H9 (cell line): ENCODE measurements at regions not wholly inside any gene's neighbourhood (a gene's known extent, or its start where the extent isn't known, plus 50 kb on each side); places are given as distances from the start of the nearest gene placed in this dataset.

Experiments used
- DNase-seq: peaks from one replicate; pipeline ENCODE4 v3.0.0-alpha.2; 2017
- H2AFZ ChIP-seq: one replicate; pipeline ENCODE4 v1.6.1; 2013; ENCODE audit warnings: mild to moderate bottlenecking, low read length, control low read depth, moderate library complexity
- H2AK5ac ChIP-seq: 2 replicates; pipeline ENCODE4 v1.6.1; 2013; ENCODE audit warnings: low read length, control low read depth, mixed read lengths; ENCODE audit not compliant: insufficient read length
- H2BK120ac ChIP-seq: one replicate; pipeline ENCODE4 v1.6.1; 2013; ENCODE audit warnings: low read depth, mild to moderate bottlenecking, low read length, control low read depth, inconsistent platforms; ENCODE audit not compliant: poor library complexity, severe bottlenecking
- H2BK12ac ChIP-seq: 2 replicates; pipeline ENCODE4 v1.6.1; 2013; ENCODE audit warnings: low read length, control low read depth, mixed read lengths, low read depth; ENCODE audit not compliant: insufficient read length
- H2BK15ac ChIP-seq: 2 replicates; pipeline ENCODE4 v1.6.1; 2013; ENCODE audit warnings: low read depth, low read length, control low read depth
- H2BK20ac ChIP-seq: one replicate; pipeline ENCODE4 v1.6.1; 2013; ENCODE audit warnings: low read depth, mild to moderate bottlenecking, low read length, control low read depth, inconsistent platforms; ENCODE audit not compliant: poor library complexity, severe bottlenecking
- H2BK5ac ChIP-seq: 2 replicates; pipeline ENCODE4 v1.6.1; 2013; ENCODE audit warnings: low read length, control low read depth, mixed read lengths; ENCODE audit not compliant: insufficient read length
- H3K14ac ChIP-seq: 2 replicates; pipeline ENCODE4 v1.6.1; 2013; ENCODE audit warnings: low read length, control low read depth; ENCODE audit not compliant: insufficient read depth
- H3K18ac ChIP-seq: 2 replicates; pipeline ENCODE4 v1.6.1; 2013; ENCODE audit warnings: low read depth, mild to moderate bottlenecking, mixed read lengths, low read length, control low read depth; ENCODE audit not compliant: insufficient read length
- H3K23ac ChIP-seq: 2 replicates; pipeline ENCODE4 v1.6.1; 2013; ENCODE audit warnings: low read length, control low read depth, mixed read lengths, low read depth; ENCODE audit not compliant: insufficient read length
- H3K23me2 ChIP-seq: 2 replicates; pipeline ENCODE4 v1.6.1; 2013; ENCODE audit warnings: low read depth, mild to moderate bottlenecking, mixed read lengths, low read length, control low read depth; ENCODE audit not compliant: insufficient read length, poor library complexity, severe bottlenecking
- H3K27ac ChIP-seq: 2 replicates; pipeline ENCODE4 v1.5.1; 2013; ENCODE audit warnings: low read length, control low read depth, mixed read lengths, low read depth; ENCODE audit not compliant: insufficient read length
- H3K27me3 ChIP-seq: 2 replicates; pipeline ENCODE4 v1.6.1; 2013; ENCODE audit warnings: low read length, control low read depth, inconsistent platforms; ENCODE audit not compliant: insufficient read depth
- H3K4ac ChIP-seq: 2 replicates; pipeline ENCODE4 v1.6.1; 2013; ENCODE audit warnings: low read depth, mild to moderate bottlenecking, control low read depth, inconsistent platforms, low read length, moderate library complexity
- H3K4me1 ChIP-seq: 2 replicates; pipeline ENCODE4 v1.6.1; 2013; ENCODE audit warnings: low read length, control low read depth, inconsistent platforms; ENCODE audit not compliant: insufficient read depth
- H3K4me2 ChIP-seq: 2 replicates; pipeline ENCODE4 v1.6.1; 2013; ENCODE audit warnings: low read length, control low read depth, mixed read lengths; ENCODE audit not compliant: insufficient read length, insufficient read depth
- H3K56ac ChIP-seq: 2 replicates; pipeline ENCODE4 v1.6.1; 2013; ENCODE audit warnings: low read depth, mild to moderate bottlenecking, mixed read lengths, low read length, control low read depth; ENCODE audit not compliant: insufficient read length
- H3K79me1 ChIP-seq: 2 replicates; pipeline ENCODE4 v1.6.1; 2013; ENCODE audit warnings: low read depth, mild to moderate bottlenecking, moderate library complexity, low read length, control low read depth, inconsistent platforms; ENCODE audit not compliant: insufficient read depth, poor library complexity, severe bottlenecking
- H3K79me2 ChIP-seq: 2 replicates; pipeline ENCODE4 v1.6.1; 2013; ENCODE audit warnings: low read length, control low read depth, inconsistent platforms; ENCODE audit not compliant: insufficient read depth
- H3K9ac ChIP-seq: 2 replicates; pipeline ENCODE4 v1.6.1; 2013; ENCODE audit warnings: low read length, control low read depth, mixed read lengths; ENCODE audit not compliant: insufficient read length; ENCODE audit errors: extremely low read depth
- H3K9me3 ChIP-seq: one replicate; pipeline ENCODE4 v1.6.1; 2013; ENCODE audit warnings: low read depth, low read length, inconsistent platforms; ENCODE audit not compliant: control insufficient read depth
- H3T11ph ChIP-seq: one replicate; pipeline ENCODE4 v1.6.1; 2013; ENCODE audit warnings: mild to moderate bottlenecking, low read length, control low read depth, inconsistent platforms
- H4K20me1 ChIP-seq: one replicate; pipeline ENCODE4 v1.6.1; 2013; ENCODE audit not compliant: control insufficient read depth, insufficient read length, insufficient read depth
- H4K5ac ChIP-seq: 2 replicates; pipeline ENCODE4 v1.6.1; 2013; ENCODE audit warnings: low read depth, mild to moderate bottlenecking, mixed read lengths, low read length, control low read depth; ENCODE audit not compliant: insufficient read length
- H4K8ac ChIP-seq: replicated peaks from 2 replicates; pipeline ENCODE4 v1.6.1; 2013; ENCODE audit warnings: low read length, control low read depth, mixed read lengths, low read depth; ENCODE audit not compliant: insufficient read length
- H4K91ac ChIP-seq: 2 replicates; pipeline ENCODE4 v1.6.1; 2013; ENCODE audit warnings: low read depth, mild to moderate bottlenecking, moderate library complexity, mixed read lengths, low read length, control low read depth; ENCODE audit not compliant: insufficient read length
- H3K27ac Mint-ChIP-seq, 3 experiments: 2 replicates in 2 of 3; 3 replicates in 1 of 3; pipeline ENCODE4 v1.8.0; 2020 to 2021; ENCODE audit warnings: mixed read lengths in 3 of 3, mild to moderate bottlenecking in 1 of 3, moderate library complexity in 1 of 3
- H3K27me3 Mint-ChIP-seq: 2 replicates; pipeline ENCODE4 v1.8.0; 2021; ENCODE audit warnings: low read depth, mild to moderate bottlenecking, moderate library complexity, mixed read lengths
- H3K36me3 Mint-ChIP-seq, 3 experiments: 2 replicates in 2 of 3; 3 replicates in 1 of 3; pipeline ENCODE4 v1.8.0; 2020 to 2021; ENCODE audit warnings: low read depth in 3 of 3, mixed read lengths in 3 of 3; ENCODE audit not compliant: insufficient read depth in 1 of 3
- H3K4me1 Mint-ChIP-seq, 2 experiments: 2 replicates each; pipeline ENCODE4 v1.8.0; 2020; ENCODE audit warnings: mixed read lengths in 2 of 2
- H3K4me3 Mint-ChIP-seq, 2 experiments: 2 replicates in 1 of 2; 3 replicates in 1 of 2; pipeline ENCODE4 v1.8.0; 2020 to 2021; ENCODE audit warnings: mild to moderate bottlenecking in 2 of 2, mixed read lengths in 2 of 2, moderate library complexity in 1 of 2
- H3K9me3 Mint-ChIP-seq, 2 experiments: 2 replicates in 1 of 2; 3 replicates in 1 of 2; pipeline ENCODE4 v1.8.0; 2020; ENCODE audit warnings: mild to moderate bottlenecking in 2 of 2, mixed read lengths in 2 of 2, moderate library complexity in 1 of 2
- CTCF ChIP-seq: fragments of 200-600 bp; sonication (generic); conservative IDR thresholded peaks from 3 replicates; pipeline ENCODE4 v1.8.0; 2021; ENCODE audit warnings: antibody characterized with exemption, mild to moderate bottlenecking
- WGBS: extraction: QIAGEN DNeasy Blood & Tissue Kit; methylation state at CpG from one replicate; pipeline ENCODE4 v1.1.7; 2013; ENCODE audit warnings: missing lambda C conversion rate, low lambda C conversion rate, mixed read lengths; ENCODE audit not compliant: insufficient read length; ENCODE audit errors: extremely low coverage; 5-methylcytosine and 5-hydroxymethylcytosine counted together

- H4K8ac ChIP-seq: no peak overlapping the region
- H3K9ac ChIP-seq: no peak overlapping the region
- TF ChIP-seq CTCF: no peak
- no peak overlapping the region for H3K14ac ChIP-seq
- H3K27me3 ChIP-seq: no peaks in the 10 kb centered on the region
- H3K23me2 ChIP-seq: peaks cover 2% of the 10 kb centered on the region
- H2BK5ac ChIP-seq: no peak overlapping the region
- H2BK15ac ChIP-seq: no peak overlapping the region
- Mint-ChIP-seq H3K27me3 (no peaks in the 10 kb centered on the region; the same call in 1 of the 2 replicates), H3K9me3 (no peaks in the 10 kb centered on the region), H3K4me3 (no peak overlapping the region), H3K36me3 (no peaks in the 10 kb centered on the region), H3K4me1 (peaks cover 14 to 19% of the 10 kb centered on the region in 2 experiments), H3K27ac (no peak overlapping the region; a peak in 1 of 7 replicates)
- H3K79me2 ChIP-seq: no peaks in the 10 kb centered on the region
- H3K18ac ChIP-seq: no peak overlapping the region
- no peak overlapping the region for H3K56ac ChIP-seq
- H3K4me2 ChIP-seq: no peak overlapping the region
- no peak overlapping the region for H4K5ac ChIP-seq
- no peak overlapping the region for H3T11ph ChIP-seq
- H2AFZ ChIP-seq: no peak overlapping the region
- no peak overlapping the region for H2BK20ac ChIP-seq
- no peaks in the 10 kb centered on the region for H3K9me3 ChIP-seq
- peak; percentile 58 for DNase-seq
- H2BK12ac ChIP-seq: no peak overlapping the region
- H2AK5ac ChIP-seq: no peak overlapping the region
- no peak overlapping the region for H4K91ac ChIP-seq
- H3K4ac ChIP-seq: no peak overlapping the region
- H3K23ac ChIP-seq: no peak overlapping the region
- H4K20me1 ChIP-seq: no peaks in the 10 kb centered on the region
- H3K27ac ChIP-seq: no peak overlapping the region
- no CpG with 5 or more reads among the region's 5 CpGs for WGBS
- no peaks in the 10 kb centered on the region for H3K79me1 ChIP-seq
- no peaks in the 10 kb centered on the region; the same call in 1 of the 2 replicates for H3K4me1 ChIP-seq
- H2BK120ac ChIP-seq: no peak overlapping the region
Measured at GRCh38 chr12:94740601-94741362, 90.4 kb upstream of the TMCC3 start.
